GM21526 (cell line): ENCODE measurements at regions not wholly inside any gene's neighbourhood (a gene's known extent, or its start where the extent isn't known, plus 50 kb on each side); places are given as distances from the start of the nearest gene placed in this dataset.

Source experiments
- ATAC-seq: cut with Tn5 transposase; IDR thresholded peaks from one replicate; pipeline ENCODE4 v1.9.1; 2021; ENCODE audit warnings: moderate library complexity; ENCODE audit not compliant: unreplicated experiment, low FRiP score

- ATAC-seq = no peak
Measured at GRCh38 chr1:219478811-219479210, 134.1 kb downstream of the ZC3H11B start.

- no peak for ATAC-seq
Measured at GRCh38 chr1:219477861-219478260, 135.0 kb downstream of the ZC3H11B start.

- ATAC-seq = peak; percentile 40
Measured at GRCh38 chr1:219476716-219477115, 136.2 kb downstream of the ZC3H11B start.

- peak; percentile 72 for ATAC-seq
Measured at GRCh38 chr1:219476116-219476515, 136.8 kb downstream of the ZC3H11B start.

GRCh38 chr1:219472596-219472995 is 140.3 kb downstream of the ZC3H11B start:
- no peak for ATAC-seq

- no peak for ATAC-seq
Measured at GRCh38 chr1:219467524-219467923, 145.4 kb downstream of the ZC3H11B start.

- no peak for ATAC-seq
Measured at GRCh38 chr1:219466766-219467165, 146.1 kb downstream of the ZC3H11B start.

- peak; percentile 47 for ATAC-seq
Measured at GRCh38 chr1:219465212-219466093, 147.5 kb downstream of the ZC3H11B start.

GRCh38 chr1:219463636-219464035 is 149.3 kb downstream of the ZC3H11B start:
- ATAC-seq = no peak

- ATAC-seq = no peak
Measured at GRCh38 chr1:219461981-219462400, 150.9 kb downstream of the ZC3H11B start.

- peak; percentile 84 for ATAC-seq
Measured at GRCh38 chr1:219460896-219461815, 151.7 kb downstream of the ZC3H11B start.

- ATAC-seq = peak; percentile 34
Measured at GRCh38 chr1:219460081-219460895, 152.6 kb downstream of the ZC3H11B start.

GRCh38 chr1:219459351-219460080 is 153.4 kb downstream of the ZC3H11B start:
- no peak for ATAC-seq

GRCh38 chr1:219446288-219446687 is 166.6 kb downstream of the ZC3H11B start:
- no peak for ATAC-seq

- no peak for ATAC-seq
Measured at GRCh38 chr1:219445864-219446263, 167.0 kb downstream of the ZC3H11B start.

GRCh38 chr1:219444474-219444873 is 168.4 kb downstream of the ZC3H11B start:
- no peak for ATAC-seq

- ATAC-seq = no peak
Measured at GRCh38 chr1:219443763-219444162, 169.1 kb downstream of the ZC3H11B start.

GRCh38 chr1:219442611-219443061 is 170.3 kb downstream of the ZC3H11B start:
- no peak for ATAC-seq

- ATAC-seq = no peak
Measured at GRCh38 chr1:219441884-219442283, 171.0 kb downstream of the ZC3H11B start.

- no peak for ATAC-seq
Measured at GRCh38 chr1:219439376-219439775, 173.5 kb downstream of the ZC3H11B start.
